Common myeloid progenitor, CD34-positive (primary cell): ENCODE measurements at regions not wholly inside any gene's neighbourhood (a gene's known extent, or its start where the extent isn't known, plus 50 kb on each side); places are given as distances from the start of the nearest gene placed in this dataset.

Experiments used
- CTCF ChIA-PET: fragments of 350-600 bp; sonication (Branson Sonifier 250); formaldehyde crosslinking; loops from one replicate; lab custom pipeline; 2021; ENCODE audit warnings: antibody characterized with exemption; lab: Charles Lee
- POLR2A ChIA-PET: fragments of 350-600 bp; sonication (Branson Sonifier 250); formaldehyde crosslinking; loops from one replicate; lab custom pipeline; 2021; ENCODE audit warnings: antibody characterized with exemption; lab: Charles Lee
- DNase-seq, 3 donors: peaks; one replicate each; pipeline versions ENCODE4 v3.0.0 to v3.0.0-alpha.2; 2013
- H3K27ac ChIP-seq, 2 experiments: 1 replicate in 1 of 2; 2 replicates in 1 of 2; pipeline ENCODE4 v1.7.0; 2013; ENCODE audit warnings: inconsistent platforms in 2 of 2, low read length in 2 of 2, mild to moderate bottlenecking in 2 of 2, low read depth in 1 of 2, moderate library complexity in 1 of 2; ENCODE audit not compliant: severe bottlenecking in 2 of 2, insufficient read depth in 1 of 2, poor library complexity in 1 of 2
- H3K27me3 ChIP-seq, 5 experiments: replicated peaks in 2 of 5; 1 replicate in 3 of 5; 2 replicates in 2 of 5; pipeline versions ENCODE4 v1.6.1 to v1.7.0; 2013; ENCODE audit warnings: low read length in 4 of 5, mild to moderate bottlenecking in 2 of 5, moderate library complexity in 2 of 5, inconsistent platforms in 1 of 5; ENCODE audit not compliant: insufficient read depth in 5 of 5, control insufficient read depth in 4 of 5
- H3K36me3 ChIP-seq, 4 experiments: 1 replicate in 2 of 4; 2 replicates in 2 of 4; pipeline versions ENCODE4 v1.6.1 to v1.7.0; 2013; ENCODE audit warnings: low read length in 3 of 4, control low read depth in 1 of 4, mild to moderate bottlenecking in 1 of 4; ENCODE audit not compliant: control insufficient read depth in 4 of 4, insufficient read depth in 4 of 4
- H3K4me1 ChIP-seq, 4 experiments: 1 replicate in 3 of 4; 2 replicates in 1 of 4; pipeline versions ENCODE4 v1.6.1 to v1.7.1; 2013; ENCODE audit warnings: low read length in 3 of 4, mild to moderate bottlenecking in 3 of 4, control low read depth in 1 of 4, inconsistent platforms in 1 of 4, moderate library complexity in 1 of 4; ENCODE audit not compliant: control insufficient read depth in 4 of 4, insufficient read depth in 4 of 4; ENCODE audit errors: control extremely low read depth in 1 of 4
- H3K4me3 ChIP-seq, 7 experiments: 1 replicate in 4 of 7; 2 replicates in 3 of 7; pipeline versions ENCODE4 v1.5.1 to v1.7.0; 2013; ENCODE audit warnings: mild to moderate bottlenecking in 7 of 7, low read length in 6 of 7, moderate library complexity in 6 of 7, inconsistent platforms in 2 of 7, low read depth in 2 of 7, control low read depth in 1 of 7; ENCODE audit not compliant: insufficient read depth in 4 of 7, control insufficient read depth in 1 of 7; ENCODE audit errors: extremely low read depth in 1 of 7
- H3K9me3 ChIP-seq, 5 experiments: 1 replicate in 4 of 5; 2 replicates in 1 of 5; pipeline versions ENCODE4 v1.6.1 to v1.7.1; 2013; ENCODE audit warnings: low read length in 4 of 5, mild to moderate bottlenecking in 2 of 5, inconsistent platforms in 1 of 5, low read depth in 1 of 5, moderate library complexity in 1 of 5; ENCODE audit not compliant: control insufficient read depth in 4 of 5, insufficient read depth in 2 of 5; ENCODE audit errors: control extremely low read depth in 1 of 5
- WGBS: methylation state at CpG from one replicate; pipeline ENCODE4 v1.1.5; 2013; ENCODE audit not compliant: insufficient coverage; 5-methylcytosine and 5-hydroxymethylcytosine counted together

GRCh38 chr4:179836179-179837075 is 2394.2 kb upstream of the AGA start:
- DNase-seq, result peak in 1 of 3 donors; percentile 1
- ChIA-PET POLR2A (no interaction called here), CTCF (no interaction called here)
- Histone ChIP-seq H3K4me1 (no peaks in the 10 kb centered on the region), H3K27ac (no peak overlapping the region), H3K4me3 (no peak overlapping the region), H3K9me3 (no peaks in the 10 kb centered on the region), H3K36me3 (no peaks in the 10 kb centered on the region), H3K27me3 (no peaks in the 10 kb centered on the region)
- 82% methylated on average over 8 of the region's 11 CpGs for WGBS

- WGBS, result 21% methylated on average over 3 of the region's 3 CpGs
- Histone ChIP-seq H3K27ac (no peak overlapping the region), H3K36me3 (no peaks in the 10 kb centered on the region), H3K4me1 (no peaks in the 10 kb centered on the region), H3K4me3 (no peak overlapping the region), H3K27me3 (no peaks in the 10 kb centered on the region), H3K9me3 (no peaks in the 10 kb centered on the region)
- DNase-seq, result no peak
- POLR2A ChIA-PET, result no interaction called here
- CTCF ChIA-PET, result no interaction called here
Observed at GRCh38 chr4:179843370-179843769, 2399.8 kb upstream of the TENM3 start.

- ChIA-PET POLR2A (no interaction called here), CTCF (no interaction called here)
- Histone ChIP-seq H3K9me3 (no peaks in the 10 kb centered on the region), H3K36me3 (no peaks in the 10 kb centered on the region), H3K27me3 (no peaks in the 10 kb centered on the region), H3K4me3 (no peak overlapping the region), H3K27ac (no peak overlapping the region), H3K4me1 (no peaks in the 10 kb centered on the region)
- no peak for DNase-seq
- 100% methylated on average over 3 of the region's 3 CpGs for whole genome bisulfite sequencing
Observed at GRCh38 chr4:179855469-179855868, 2387.7 kb upstream of the TENM3 start.

- Histone ChIP-seq H3K4me1 (no peaks in the 10 kb centered on the region), H3K4me3 (no peak overlapping the region), H3K36me3 (no peaks in the 10 kb centered on the region), H3K9me3 (no peaks in the 10 kb centered on the region), H3K27ac (no peak overlapping the region), H3K27me3 (no peaks in the 10 kb centered on the region)
- no peak for DNase-seq
- ChIA-PET POLR2A (no interaction called here), CTCF (no interaction called here)
- 83% methylated on average over 1 of the region's 4 CpGs for WGBS
Observed at GRCh38 chr4:179858221-179858620, 2385.0 kb upstream of the TENM3 start.

GRCh38 chr4:179867300-179867878 is 2375.8 kb upstream of the TENM3 start:
- Histone ChIP-seq H3K4me1 (no peaks in the 10 kb centered on the region), H3K27ac (no peak overlapping the region), H3K4me3 (no peak overlapping the region), H3K27me3 (no peaks in the 10 kb centered on the region), H3K36me3 (no peaks in the 10 kb centered on the region), H3K9me3 (no peaks in the 10 kb centered on the region)
- CTCF ChIA-PET, result interaction anchor here (0.9 to 1.4 kb wide), 3 partner anchors 33 to 778 kb away, joined by 3 read pairs; no protein-coding TSS in a partner anchor
- POLR2A ChIA-PET, result no interaction called here
- 19% methylated on average over 5 of the region's 6 CpGs for WGBS
- peak; percentile 39 to 68 (median 58) for DNase-seq

GRCh38 chr4:179871726-179872125 is 2371.5 kb upstream of the TENM3 start:
- no peaks in the 10 kb centered on the region for H3K36me3 ChIP-seq
- H3K4me1 ChIP-seq, result no peaks in the 10 kb centered on the region
- no peak overlapping the region for H3K4me3 ChIP-seq
- no peak for DNase-seq
- H3K27ac ChIP-seq, result no peak overlapping the region
- POLR2A ChIA-PET, result no interaction called here
- H3K27me3 ChIP-seq, result no peaks in the 10 kb centered on the region
- CTCF ChIA-PET, result no interaction called here
- WGBS, result no CpG with 5 or more reads among the region's 1 CpG
- no peaks in the 10 kb centered on the region for H3K9me3 ChIP-seq

- ChIA-PET POLR2A (no interaction called here), CTCF (interaction anchor here (0.6 to 0.7 kb wide), 2 partner anchors 11 to 751 kb away, joined by 3 read pairs; no protein-coding TSS in a partner anchor)
- Histone ChIP-seq H3K27me3 (no peaks in the 10 kb centered on the region), H3K27ac (no peak overlapping the region), H3K4me3 (no peak overlapping the region), H3K4me1 (no peaks in the 10 kb centered on the region), H3K36me3 (no peaks in the 10 kb centered on the region), H3K9me3 (no peaks in the 10 kb centered on the region)
- WGBS, result 43% methylated on average over 1 of the region's 3 CpGs
- no peak for DNase-seq
Observed at GRCh38 chr4:179872755-179873154, 2370.4 kb upstream of the TENM3 start.
